HG02763 (cell line): ENCODE measurements at regions not wholly inside any gene's neighbourhood (a gene's known extent, or its start where the extent isn't known, plus 50 kb on each side); places are given as distances from the start of the nearest gene placed in this dataset.
"Not testable (repeated sequence)": the region's sequence is repeated elsewhere in the genome, so short reads cannot be mapped to it uniquely, and the experiment has no call there.

Source experiments
- ATAC-seq: cut with Tn5 transposase; IDR thresholded peaks from one replicate; pipeline ENCODE4 v1.9.1; 2021; ENCODE audit warnings: mild to moderate bottlenecking, moderate library complexity; ENCODE audit not compliant: unreplicated experiment

DNA sequence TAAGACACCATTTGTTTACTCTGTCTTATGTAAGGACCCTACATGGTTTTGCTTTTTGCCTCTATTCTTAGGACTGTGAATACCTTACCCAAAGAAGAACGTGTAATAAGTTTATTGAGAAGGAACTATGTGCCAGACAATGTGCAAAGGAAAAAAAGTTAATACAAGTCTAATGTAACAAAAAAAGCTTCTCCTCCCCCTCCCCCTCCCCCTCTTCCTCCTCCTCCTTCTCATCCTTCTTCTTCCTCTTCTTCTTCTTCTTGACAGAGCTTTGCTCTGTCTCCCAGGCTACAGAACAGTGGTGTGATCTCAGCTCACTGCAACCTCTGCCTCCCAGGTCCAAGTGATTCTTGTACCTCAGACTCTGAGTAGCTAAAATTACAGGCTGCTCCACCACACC lies 50.9 kb upstream of the MITF start:
- no peak for ATAC-seq

DNA sequence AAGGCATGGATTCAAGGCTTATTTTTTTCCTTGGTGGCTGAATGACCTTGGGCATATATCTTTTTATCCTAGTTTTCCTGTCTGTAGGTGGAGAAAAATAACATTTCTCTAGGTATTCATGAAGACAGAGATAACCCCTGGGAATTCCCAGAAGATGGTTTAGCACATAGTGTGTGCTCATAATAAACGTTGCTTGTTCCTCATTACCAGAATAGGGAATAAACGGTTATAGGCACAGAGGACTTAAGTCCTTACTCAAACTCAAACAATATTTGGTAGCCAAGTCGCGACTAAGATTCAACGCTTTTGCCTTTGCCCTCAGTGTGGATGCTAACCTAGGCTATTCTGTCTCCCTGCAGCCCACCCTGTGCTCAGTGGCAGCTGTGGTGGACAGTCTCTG lies 51.6 kb upstream of the MITF start:
- no peak for ATAC-seq

DNA sequence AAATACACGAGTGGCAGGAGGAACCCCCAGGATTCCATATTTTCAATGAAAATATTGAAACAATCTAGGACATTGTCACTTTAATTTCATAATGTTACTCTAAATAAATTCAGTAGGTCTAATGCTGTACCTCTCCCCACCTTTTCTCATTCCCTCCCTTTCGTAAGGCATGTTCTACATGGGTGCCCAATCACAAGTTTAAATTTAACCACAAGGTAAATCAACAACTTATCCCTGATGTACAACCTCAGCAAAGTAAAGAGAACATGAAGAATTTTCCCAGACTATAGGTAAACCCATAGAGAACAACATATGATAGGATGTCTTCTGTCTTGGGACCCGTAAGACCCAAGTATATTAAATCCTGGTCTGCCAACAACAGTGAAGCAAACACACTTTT lies 53.2 kb upstream of the MITF start:
- no peak for ATAC-seq

- no peak for ATAC-seq
Measured at GRCh38 chr3:69684309-69684961, 54.8 kb upstream of the MITF start.

DNA sequence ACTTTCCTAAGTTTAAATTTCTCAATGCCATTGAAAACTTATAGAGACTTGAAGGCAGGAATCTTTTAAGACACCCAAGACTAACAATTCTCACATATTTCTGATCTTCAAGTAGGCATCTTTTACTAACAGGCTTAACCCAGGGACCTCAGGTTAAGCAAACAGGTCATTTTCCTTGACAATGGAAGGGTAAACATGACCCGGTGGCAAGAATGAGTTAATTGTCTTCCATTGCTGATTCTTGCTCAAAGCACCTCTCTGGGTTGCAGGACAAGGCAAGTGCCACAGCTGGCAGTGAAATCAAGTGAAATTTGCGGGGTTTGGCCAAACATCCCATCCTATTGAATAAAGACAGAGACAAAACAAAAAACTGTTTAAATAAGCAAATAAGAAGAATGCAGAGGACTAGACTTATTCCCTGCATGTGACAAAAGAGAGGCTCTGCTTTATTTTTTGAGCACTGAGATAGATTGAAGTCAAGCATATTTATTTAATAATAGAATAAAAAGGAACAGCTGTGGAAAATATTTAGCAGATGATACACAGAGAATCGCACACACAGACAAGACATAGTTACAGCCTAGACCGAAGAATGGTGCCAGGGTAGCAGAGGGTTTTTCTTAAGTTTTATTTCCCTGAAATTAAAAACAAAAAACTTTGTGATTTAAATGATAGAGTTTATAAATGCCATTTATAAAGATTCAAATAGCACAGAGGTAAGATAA lies 56.0 kb upstream of the MITF start:
- ATAC-seq, result no peak

- not testable (repeated sequence) for ATAC-seq
Measured at GRCh38 chr3:69677456-69677855, 61.8 kb upstream of the MITF start.

DNA sequence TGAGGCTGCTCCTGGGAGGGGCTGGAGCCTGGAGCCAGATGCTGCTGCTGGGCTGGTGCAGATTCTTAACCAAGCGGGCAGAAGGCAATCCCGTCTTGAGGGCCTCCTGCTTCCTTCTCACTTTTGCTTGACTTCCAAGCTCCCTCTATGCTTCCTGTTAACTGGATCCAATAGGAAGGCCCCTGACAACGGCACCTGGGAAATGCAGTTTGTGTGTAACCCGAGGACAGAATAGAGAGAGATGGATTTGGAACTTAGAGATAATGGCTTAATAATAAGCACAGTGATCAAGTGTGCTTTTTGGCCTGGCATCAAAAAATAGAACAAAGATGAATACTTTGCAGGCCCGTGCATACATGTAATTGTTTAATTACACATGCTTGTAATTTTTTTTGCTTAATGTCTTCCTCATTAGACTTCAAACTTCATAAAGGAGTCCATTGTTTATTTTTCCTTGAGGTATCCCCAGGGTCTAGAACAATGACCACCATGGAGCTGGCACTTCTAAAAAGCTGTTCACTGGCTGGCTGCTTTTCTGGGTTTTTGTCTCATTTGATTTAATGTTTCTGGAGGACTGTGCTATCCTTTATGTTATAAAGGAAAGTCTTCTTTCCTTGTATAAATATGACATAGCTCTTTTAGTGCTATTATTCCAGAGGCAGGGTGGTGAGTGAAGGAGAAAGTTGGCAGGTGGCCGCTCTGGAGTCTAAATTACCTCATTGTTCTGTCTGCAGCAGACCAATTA lies 63.3 kb upstream of the MITF start:
- no peak for ATAC-seq

DNA sequence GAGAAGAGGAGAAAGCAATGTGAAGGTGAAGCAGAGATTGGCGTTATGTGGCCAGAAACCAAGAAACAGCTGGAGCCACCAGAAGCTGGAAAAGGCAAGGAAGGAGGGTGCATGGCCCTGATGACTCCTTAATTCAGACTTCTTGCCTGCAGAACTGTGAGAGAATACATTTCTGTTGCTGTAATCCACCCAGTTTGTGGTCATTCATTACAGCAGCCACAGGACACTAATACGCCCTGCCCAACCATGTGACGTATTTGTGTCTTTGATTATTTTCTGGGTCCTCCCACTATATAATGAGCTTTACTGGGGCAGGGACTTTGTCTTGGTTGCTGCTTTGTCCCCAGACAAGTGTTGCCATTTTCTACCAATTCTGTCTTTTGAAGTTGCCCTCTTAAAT lies 64.5 kb upstream of the MITF start:
- ATAC-seq, result no peak

- ATAC-seq, result no peak
Measured at GRCh38 chr3:69671082-69671952, 67.9 kb upstream of the MITF start.

DNA sequence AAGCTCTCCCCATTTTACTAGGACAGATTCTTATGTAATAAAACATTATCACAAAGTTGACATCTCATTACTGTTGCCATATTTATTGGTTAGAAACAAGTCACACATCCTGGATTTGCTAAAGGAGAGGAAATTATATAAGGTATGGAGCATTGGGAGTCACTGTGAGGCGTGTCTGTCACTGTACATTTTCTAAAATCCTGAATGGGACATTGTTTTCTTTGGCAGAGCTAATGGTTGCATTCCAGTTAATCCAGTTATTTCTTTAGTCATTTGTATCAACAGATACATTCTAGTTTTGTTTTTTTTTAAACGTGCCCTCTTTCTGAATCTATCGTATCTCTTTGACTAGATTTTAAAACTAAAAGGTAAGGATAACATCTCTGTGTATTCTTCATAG lies 70.2 kb upstream of the MITF start:
- no peak for ATAC-seq

- ATAC-seq, result no peak
Measured at GRCh38 chr3:69665026-69665737, 74.1 kb upstream of the MITF start.

GRCh38 chr3:69660631-69661030 lies 78.6 kb upstream of the MITF start:
- ATAC-seq, result no peak

DNA sequence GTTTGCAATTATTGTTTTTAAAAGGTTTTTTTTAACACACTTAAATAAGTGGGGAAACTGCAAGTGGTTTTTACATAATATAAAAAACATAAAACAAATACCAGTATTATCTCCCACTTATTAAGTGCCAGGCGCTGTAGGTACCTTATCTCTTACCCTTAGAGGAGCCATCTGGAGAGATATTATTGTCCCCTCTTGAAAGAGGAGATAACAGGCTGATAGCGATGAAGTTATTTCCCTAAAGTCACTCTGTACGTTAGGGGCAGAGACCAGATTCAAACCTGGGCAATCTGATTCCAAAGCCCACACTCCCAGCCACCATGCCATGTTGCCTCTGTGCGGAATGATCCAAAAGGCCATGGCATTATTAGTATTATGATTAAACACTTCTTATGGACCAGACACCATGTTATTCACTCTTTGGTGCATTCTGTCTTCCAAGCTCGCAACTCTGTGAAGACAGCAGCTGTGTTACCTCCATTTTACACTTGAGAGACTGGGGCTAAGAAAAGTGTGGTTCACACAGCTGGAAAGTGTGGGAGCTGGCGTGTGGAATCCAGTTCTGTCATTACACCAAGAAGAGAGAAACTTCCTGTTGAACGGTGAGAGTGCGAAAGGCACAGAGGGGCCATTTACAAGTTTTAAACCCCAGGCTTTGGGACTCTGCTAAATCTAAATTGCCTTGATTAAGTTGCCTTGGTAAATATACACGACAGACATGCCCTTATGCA lies 79.9 kb upstream of the MITF start:
- no peak for ATAC-seq

- no peak for ATAC-seq
Measured at GRCh38 chr3:69658514-69659140, 80.6 kb upstream of the MITF start.

- not testable (repeated sequence) for ATAC-seq
Measured at GRCh38 chr3:69657030-69657429, 82.2 kb upstream of the MITF start.

DNA sequence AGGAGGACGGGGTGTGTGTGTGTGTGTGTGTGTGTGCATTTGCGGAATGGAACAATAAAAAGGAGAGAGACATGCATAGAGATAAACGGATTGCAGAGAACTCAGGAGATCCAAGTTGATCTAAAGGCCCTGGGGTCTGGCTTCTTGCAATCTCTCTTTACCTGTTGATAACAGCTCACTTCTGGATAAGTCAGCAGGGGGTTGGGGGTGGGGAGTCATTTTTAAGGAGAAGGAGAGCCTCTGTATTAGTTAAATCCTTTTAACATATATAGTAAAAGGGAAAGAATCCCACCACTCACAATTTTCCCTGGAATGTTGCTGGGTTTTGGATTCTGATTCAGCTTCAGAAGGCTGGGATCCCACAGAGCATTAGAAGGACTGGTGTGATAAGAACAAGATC lies 87.5 kb upstream of the MITF start:
- no peak for ATAC-seq

- no peak for ATAC-seq
Measured at GRCh38 chr3:69650066-69650419, 89.2 kb upstream of the MITF start.

- ATAC-seq, result no peak
Measured at GRCh38 chr3:69649120-69650065, 89.9 kb upstream of the MITF start.
